ENCODE measurements at regions not wholly inside any gene's neighbourhood (a gene's known extent, or its start where the extent isn't known, plus 50 kb on each side); places are given as distances from the start of the nearest gene placed in this dataset.

DNA sequence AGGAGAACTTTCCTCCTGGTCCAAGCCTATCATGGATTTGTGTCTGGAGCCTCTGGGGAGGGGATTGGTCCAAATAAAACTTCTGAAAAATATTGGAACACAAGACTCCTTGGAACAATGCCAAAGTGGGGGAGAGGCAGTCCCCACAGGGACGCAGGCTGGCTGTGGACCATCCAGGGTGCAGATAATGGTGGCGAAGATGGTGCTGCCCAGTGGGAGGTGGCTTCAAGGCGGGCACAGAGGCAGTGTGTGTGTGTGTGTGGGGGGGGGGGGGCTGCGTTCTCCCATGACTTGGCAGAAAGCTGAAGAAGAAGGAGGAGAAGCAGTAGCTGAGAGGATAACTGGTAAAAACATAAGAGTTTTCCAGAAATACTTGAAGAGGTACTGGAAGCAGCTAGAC, 186.4 kb downstream of the MELK start:
- TF ChIP-seq POLR2AphosphoS5 (IDR thresholded peaks at IDR 0.05; ENCODE audit: low read depth, low read length) (no peak), TAF1 (IDR thresholded peaks at IDR 0.05; ENCODE audit: low read depth, low read length) (no peak), POLR2A (IDR thresholded peaks at IDR 0.05; ENCODE audit: low read depth, low read length) (no peak), SPI1 (IDR thresholded peaks at IDR 0.05; ENCODE audit: low read depth, low read length) (no peak), POU2F2 (IDR thresholded peaks at IDR 0.05; ENCODE audit: low read depth, low read length) (no peak)

All from GM12891 (cell line).